ENCODE measurements at regions not wholly inside any gene's neighbourhood (a gene's known extent, or its start where the extent isn't known, plus 50 kb on each side); places are given as distances from the start of the nearest gene placed in this dataset.

DNA sequence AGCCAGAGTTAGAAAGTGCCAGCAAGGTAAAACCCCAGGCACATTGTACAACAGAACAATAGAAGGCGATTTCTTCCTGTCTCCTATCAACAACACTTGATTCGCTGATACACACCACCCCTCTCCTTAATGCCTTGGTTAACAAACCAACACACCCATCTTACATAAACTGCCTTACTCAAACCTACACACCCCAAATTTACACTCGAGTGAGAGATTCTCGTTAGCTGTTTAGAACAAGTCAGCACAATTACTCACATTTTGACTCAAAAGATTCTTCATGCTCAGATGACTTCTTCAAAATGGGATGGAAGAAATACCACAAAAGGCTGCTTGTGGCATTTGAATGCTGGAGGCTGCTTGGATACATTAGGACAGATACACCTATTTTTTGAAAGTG is 80.0 kb upstream of the FOXQ1 start:
- no peak overlapping the region for H3K27ac ChIP-seq (ENCODE audit: insufficient read depth in 1 of 2, low read depth in 1 of 2, low read length in 2 of 2, poor library complexity in 1 of 2, severe bottlenecking in 2 of 2)
- peaks cover 0 to 35% (median 0%) of the 10 kb centered on the region in 5 experiments for H3K27me3 ChIP-seq (replicated peaks in 2 of 5; ENCODE audit: control insufficient read depth in 4 of 5, insufficient read depth in 5 of 5, low read length in 4 of 5)
- no peaks in the 10 kb centered on the region for H3K36me3 ChIP-seq (ENCODE audit: control insufficient read depth in 4 of 4, insufficient read depth in 4 of 4, low read length in 3 of 4)
- DNase-seq, result no peak
- no peaks in the 10 kb centered on the region for H3K4me1 ChIP-seq (ENCODE audit: control extremely low read depth in 1 of 4, control insufficient read depth in 4 of 4, insufficient read depth in 4 of 4, low read length in 3 of 4)
- 66% methylated on average over 3 of the region's 4 CpGs for WGBS (ENCODE audit: insufficient coverage)
- H3K9me3 ChIP-seq (ENCODE audit: control extremely low read depth in 1 of 5, control insufficient read depth in 4 of 5, insufficient read depth in 2 of 5, low read depth in 1 of 5, low read length in 4 of 5), result peaks cover 0 to 2% (median 0%) of the 10 kb centered on the region in 5 experiments
- POLR2A ChIA-PET, result no interaction called here
- no peak overlapping the region for H3K4me3 ChIP-seq (ENCODE audit: control insufficient read depth in 1 of 7, extremely low read depth in 1 of 7, insufficient read depth in 4 of 7, low read depth in 2 of 7, low read length in 6 of 7)
- CTCF ChIA-PET, result no interaction called here

GRCh38 chr6:1230689-1231605 is 81.0 kb upstream of the FOXQ1 start:
- no peak overlapping the region for H3K4me3 ChIP-seq (ENCODE audit: control insufficient read depth in 1 of 7, extremely low read depth in 1 of 7, insufficient read depth in 4 of 7, low read depth in 2 of 7, low read length in 6 of 7)
- no peaks in the 10 kb centered on the region for H3K36me3 ChIP-seq (ENCODE audit: control insufficient read depth in 4 of 4, insufficient read depth in 4 of 4, low read length in 3 of 4)
- peaks cover 0 to 2% (median 0%) of the 10 kb centered on the region in 5 experiments for H3K9me3 ChIP-seq (ENCODE audit: control extremely low read depth in 1 of 5, control insufficient read depth in 4 of 5, insufficient read depth in 2 of 5, low read depth in 1 of 5, low read length in 4 of 5)
- no peak overlapping the region for H3K27ac ChIP-seq (ENCODE audit: insufficient read depth in 1 of 2, low read depth in 1 of 2, low read length in 2 of 2, poor library complexity in 1 of 2, severe bottlenecking in 2 of 2)
- H3K27me3 ChIP-seq (replicated peaks in 2 of 5; ENCODE audit: control insufficient read depth in 4 of 5, insufficient read depth in 5 of 5, low read length in 4 of 5), result peaks cover 0 to 41% (median 0%) of the 10 kb centered on the region in 5 experiments
- H3K4me1 ChIP-seq (ENCODE audit: control extremely low read depth in 1 of 4, control insufficient read depth in 4 of 4, insufficient read depth in 4 of 4, low read length in 3 of 4), result no peaks in the 10 kb centered on the region
- ChIA-PET POLR2A (no interaction called here), CTCF (no interaction called here)
- 87% methylated on average over 5 of the region's 8 CpGs for WGBS (ENCODE audit: insufficient coverage)
- DNase-seq, result no peak

GRCh38 chr6:1230281-1230680 is 81.6 kb upstream of the FOXQ1 start:
- ChIA-PET POLR2A (no interaction called here), CTCF (no interaction called here)
- no peak for DNase-seq
- Histone ChIP-seq H3K27me3 (replicated peaks in 2 of 5; ENCODE audit: control insufficient read depth in 4 of 5, insufficient read depth in 5 of 5, low read length in 4 of 5) (peaks cover 0 to 36% (median 0%) of the 10 kb centered on the region in 5 experiments), H3K9me3 (ENCODE audit: control extremely low read depth in 1 of 5, control insufficient read depth in 4 of 5, insufficient read depth in 2 of 5, low read depth in 1 of 5, low read length in 4 of 5) (peaks cover 0 to 2% (median 0%) of the 10 kb centered on the region in 5 experiments), H3K4me3 (ENCODE audit: control insufficient read depth in 1 of 7, extremely low read depth in 1 of 7, insufficient read depth in 4 of 7, low read depth in 2 of 7, low read length in 6 of 7) (no peak overlapping the region), H3K27ac (ENCODE audit: insufficient read depth in 1 of 2, low read depth in 1 of 2, low read length in 2 of 2, poor library complexity in 1 of 2, severe bottlenecking in 2 of 2) (no peak overlapping the region), H3K36me3 (ENCODE audit: control insufficient read depth in 4 of 4, insufficient read depth in 4 of 4, low read length in 3 of 4) (no peaks in the 10 kb centered on the region), H3K4me1 (ENCODE audit: control extremely low read depth in 1 of 4, control insufficient read depth in 4 of 4, insufficient read depth in 4 of 4, low read length in 3 of 4) (no peaks in the 10 kb centered on the region)
- WGBS (ENCODE audit: insufficient coverage), result 96% methylated on average over 5 of the region's 6 CpGs

DNA sequence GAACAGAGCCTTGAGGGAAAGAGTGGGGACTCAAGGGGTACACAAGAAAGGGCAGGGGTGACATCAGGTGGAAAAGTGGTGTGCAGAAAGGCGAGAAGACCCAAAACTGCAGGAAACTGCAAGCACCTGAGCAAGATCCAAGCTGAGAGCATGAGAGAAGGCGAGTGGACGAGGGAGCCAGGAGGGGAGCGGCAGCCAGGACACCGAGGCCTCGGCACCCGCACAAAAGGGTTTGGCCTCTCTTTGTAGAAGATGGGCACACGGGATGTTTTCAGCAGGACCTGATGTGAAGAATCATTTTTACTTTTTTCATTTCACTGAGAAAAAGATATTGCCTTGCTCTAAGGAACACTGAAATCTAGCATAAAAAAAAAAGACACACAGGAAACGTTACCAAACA is 82.1 kb upstream of the FOXQ1 start:
- ChIA-PET POLR2A (no interaction called here), CTCF (no interaction called here)
- Histone ChIP-seq H3K4me1 (ENCODE audit: control extremely low read depth in 1 of 4, control insufficient read depth in 4 of 4, insufficient read depth in 4 of 4, low read length in 3 of 4) (no peaks in the 10 kb centered on the region), H3K27me3 (replicated peaks in 2 of 5; ENCODE audit: control insufficient read depth in 4 of 5, insufficient read depth in 5 of 5, low read length in 4 of 5) (peaks cover 0 to 36% (median 0%) of the 10 kb centered on the region in 5 experiments), H3K4me3 (ENCODE audit: control insufficient read depth in 1 of 7, extremely low read depth in 1 of 7, insufficient read depth in 4 of 7, low read depth in 2 of 7, low read length in 6 of 7) (no peak overlapping the region), H3K27ac (ENCODE audit: insufficient read depth in 1 of 2, low read depth in 1 of 2, low read length in 2 of 2, poor library complexity in 1 of 2, severe bottlenecking in 2 of 2) (no peak overlapping the region), H3K9me3 (ENCODE audit: control extremely low read depth in 1 of 5, control insufficient read depth in 4 of 5, insufficient read depth in 2 of 5, low read depth in 1 of 5, low read length in 4 of 5) (peaks cover 0 to 2% (median 0%) of the 10 kb centered on the region in 5 experiments), H3K36me3 (ENCODE audit: control insufficient read depth in 4 of 4, insufficient read depth in 4 of 4, low read length in 3 of 4) (no peaks in the 10 kb centered on the region)
- 95% methylated on average over 4 of the region's 9 CpGs for WGBS (ENCODE audit: insufficient coverage)
- DNase-seq, result no peak

GRCh38 chr6:1229301-1229700 is 82.6 kb upstream of the FOXQ1 start:
- ChIA-PET POLR2A (no interaction called here), CTCF (no interaction called here)
- Histone ChIP-seq H3K27ac (ENCODE audit: insufficient read depth in 1 of 2, low read depth in 1 of 2, low read length in 2 of 2, poor library complexity in 1 of 2, severe bottlenecking in 2 of 2) (no peak overlapping the region), H3K4me1 (ENCODE audit: control extremely low read depth in 1 of 4, control insufficient read depth in 4 of 4, insufficient read depth in 4 of 4, low read length in 3 of 4) (no peaks in the 10 kb centered on the region), H3K9me3 (ENCODE audit: control extremely low read depth in 1 of 5, control insufficient read depth in 4 of 5, insufficient read depth in 2 of 5, low read depth in 1 of 5, low read length in 4 of 5) (peaks cover 0 to 2% (median 0%) of the 10 kb centered on the region in 5 experiments), H3K27me3 (replicated peaks in 2 of 5; ENCODE audit: control insufficient read depth in 4 of 5, insufficient read depth in 5 of 5, low read length in 4 of 5) (peaks cover 0 to 36% (median 0%) of the 10 kb centered on the region in 5 experiments), H3K36me3 (ENCODE audit: control insufficient read depth in 4 of 4, insufficient read depth in 4 of 4, low read length in 3 of 4) (no peaks in the 10 kb centered on the region), H3K4me3 (ENCODE audit: control insufficient read depth in 1 of 7, extremely low read depth in 1 of 7, insufficient read depth in 4 of 7, low read depth in 2 of 7, low read length in 6 of 7) (no peak overlapping the region)
- no peak for DNase-seq
- WGBS (ENCODE audit: insufficient coverage), result 96% methylated on average over 6 of the region's 7 CpGs

GRCh38 chr6:1228754-1229191 is 83.1 kb upstream of the FOXQ1 start:
- ChIA-PET POLR2A (no interaction called here), CTCF (no interaction called here)
- H3K4me3 ChIP-seq (ENCODE audit: control insufficient read depth in 1 of 7, extremely low read depth in 1 of 7, insufficient read depth in 4 of 7, low read depth in 2 of 7, low read length in 6 of 7), result no peak overlapping the region
- no peaks in the 10 kb centered on the region for H3K36me3 ChIP-seq (ENCODE audit: control insufficient read depth in 4 of 4, insufficient read depth in 4 of 4, low read length in 3 of 4)
- no peaks in the 10 kb centered on the region for H3K4me1 ChIP-seq (ENCODE audit: control extremely low read depth in 1 of 4, control insufficient read depth in 4 of 4, insufficient read depth in 4 of 4, low read length in 3 of 4)
- no peak for DNase-seq
- over 99% methylated on average over 6 of the region's 9 CpGs for WGBS (ENCODE audit: insufficient coverage)
- peaks cover 0 to 2% (median 0%) of the 10 kb centered on the region in 5 experiments for H3K9me3 ChIP-seq (ENCODE audit: control extremely low read depth in 1 of 5, control insufficient read depth in 4 of 5, insufficient read depth in 2 of 5, low read depth in 1 of 5, low read length in 4 of 5)
- H3K27me3 ChIP-seq (replicated peaks in 2 of 5; ENCODE audit: control insufficient read depth in 4 of 5, insufficient read depth in 5 of 5, low read length in 4 of 5), result peaks cover 0 to 37% (median 0%) of the 10 kb centered on the region in 5 experiments
- no peak overlapping the region for H3K27ac ChIP-seq (ENCODE audit: insufficient read depth in 1 of 2, low read depth in 1 of 2, low read length in 2 of 2, poor library complexity in 1 of 2, severe bottlenecking in 2 of 2)

GRCh38 chr6:1227935-1228753 is 83.8 kb upstream of the FOXQ1 start:
- CTCF ChIA-PET, result no interaction called here
- H3K4me3 ChIP-seq (ENCODE audit: control insufficient read depth in 1 of 7, extremely low read depth in 1 of 7, insufficient read depth in 4 of 7, low read depth in 2 of 7, low read length in 6 of 7), result no peak overlapping the region
- POLR2A ChIA-PET, result no interaction called here
- H3K27ac ChIP-seq (ENCODE audit: insufficient read depth in 1 of 2, low read depth in 1 of 2, low read length in 2 of 2, poor library complexity in 1 of 2, severe bottlenecking in 2 of 2), result no peak overlapping the region
- H3K27me3 ChIP-seq (replicated peaks in 2 of 5; ENCODE audit: control insufficient read depth in 4 of 5, insufficient read depth in 5 of 5, low read length in 4 of 5), result peaks cover 0 to 37% (median 0%) of the 10 kb centered on the region in 5 experiments
- 92% methylated on average over 15 of the region's 16 CpGs for WGBS (ENCODE audit: insufficient coverage)
- no peaks in the 10 kb centered on the region for H3K4me1 ChIP-seq (ENCODE audit: control extremely low read depth in 1 of 4, control insufficient read depth in 4 of 4, insufficient read depth in 4 of 4, low read length in 3 of 4)
- H3K9me3 ChIP-seq (ENCODE audit: control extremely low read depth in 1 of 5, control insufficient read depth in 4 of 5, insufficient read depth in 2 of 5, low read depth in 1 of 5, low read length in 4 of 5), result peaks cover 0 to 2% (median 0%) of the 10 kb centered on the region in 5 experiments
- DNase-seq, result no peak
- no peaks in the 10 kb centered on the region for H3K36me3 ChIP-seq (ENCODE audit: control insufficient read depth in 4 of 4, insufficient read depth in 4 of 4, low read length in 3 of 4)

All from common myeloid progenitor, CD34-positive (primary cell).